ENCODE measurements at regions not wholly inside any gene's neighbourhood (a gene's known extent, or its start where the extent isn't known, plus 50 kb on each side); places are given as distances from the start of the nearest gene placed in this dataset.

DNA sequence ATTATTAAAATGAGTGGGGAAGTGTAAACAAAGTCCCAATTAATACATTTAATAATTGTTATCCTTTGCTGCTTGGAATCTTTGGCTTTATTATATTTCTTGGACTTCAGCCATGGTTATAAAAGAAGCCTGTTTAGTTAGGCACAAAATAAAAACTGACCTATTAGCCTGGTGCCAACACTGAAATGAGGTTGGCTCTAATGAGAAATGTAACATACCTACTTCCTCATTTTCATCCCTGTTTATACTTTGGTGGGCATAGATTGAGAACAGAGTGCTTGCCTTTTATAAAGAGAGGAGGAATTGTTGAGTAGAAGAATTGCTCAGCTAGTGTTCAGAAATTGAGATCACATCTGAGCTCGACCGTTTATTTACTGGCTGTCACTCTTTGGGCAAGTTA is 471.3 kb downstream of the UTRN start:
- Histone ChIP-seq H3K4me1 (ENCODE audit: insufficient read depth, low read length, poor library complexity, severe bottlenecking) (no peaks in the 10 kb centered on the region), H3K4me3 (ENCODE audit: low read depth, low read length, poor library complexity, severe bottlenecking) (no peak overlapping the region), H3K27ac (ENCODE audit: low read depth, low read length, poor library complexity, severe bottlenecking) (no peak overlapping the region), H3K9me3 (ENCODE audit: low read depth, low read length, poor library complexity, severe bottlenecking) (no peaks in the 10 kb centered on the region), H3K27me3 (replicated peaks; ENCODE audit: insufficient read depth, low read depth, low read length, poor library complexity) (no peaks in the 10 kb centered on the region), H3K36me3 (ENCODE audit: insufficient read depth, low read length, poor library complexity, severe bottlenecking) (no peaks in the 10 kb centered on the region)
- TF ChIP-seq, protein P1, sequence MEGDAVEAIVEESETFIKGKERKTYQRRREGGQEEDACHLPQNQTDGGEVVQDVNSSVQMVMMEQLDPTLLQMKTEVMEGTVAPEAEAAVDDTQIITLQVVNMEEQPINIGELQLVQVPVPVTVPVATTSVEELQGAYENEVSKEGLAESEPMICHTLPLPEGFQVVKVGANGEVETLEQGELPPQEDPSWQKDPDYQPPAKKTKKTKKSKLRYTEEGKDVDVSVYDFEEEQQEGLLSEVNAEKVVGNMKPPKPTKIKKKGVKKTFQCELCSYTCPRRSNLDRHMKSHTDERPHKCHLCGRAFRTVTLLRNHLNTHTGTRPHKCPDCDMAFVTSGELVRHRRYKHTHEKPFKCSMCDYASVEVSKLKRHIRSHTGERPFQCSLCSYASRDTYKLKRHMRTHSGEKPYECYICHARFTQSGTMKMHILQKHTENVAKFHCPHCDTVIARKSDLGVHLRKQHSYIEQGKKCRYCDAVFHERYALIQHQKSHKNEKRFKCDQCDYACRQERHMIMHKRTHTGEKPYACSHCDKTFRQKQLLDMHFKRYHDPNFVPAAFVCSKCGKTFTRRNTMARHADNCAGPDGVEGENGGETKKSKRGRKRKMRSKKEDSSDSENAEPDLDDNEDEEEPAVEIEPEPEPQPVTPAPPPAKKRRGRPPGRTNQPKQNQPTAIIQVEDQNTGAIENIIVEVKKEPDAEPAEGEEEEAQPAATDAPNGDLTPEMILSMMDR (conservative IDR thresholded peaks at IDR 0.05; ENCODE audit: low read depth, low read length), result no peak
- no peak for TF ChIP-seq EZH2 (IDR thresholded peaks at IDR 0.05; ENCODE audit: borderline replicate concordance, low read depth, low read length, poor library complexity, severe bottlenecking)
- BruUV-seq (replicated peaks), result no TSS peak
- ChIA-PET CTCF (no interaction called here), POLR2A (ENCODE audit: low non-redundant PET) (no interaction called here)
- no peak for DNase-seq (ENCODE audit: low spot score)
- intact Hi-C loops (cut with micrococcal nuclease; ENCODE audit: unreplicated experiment), result no loop called here

DNA sequence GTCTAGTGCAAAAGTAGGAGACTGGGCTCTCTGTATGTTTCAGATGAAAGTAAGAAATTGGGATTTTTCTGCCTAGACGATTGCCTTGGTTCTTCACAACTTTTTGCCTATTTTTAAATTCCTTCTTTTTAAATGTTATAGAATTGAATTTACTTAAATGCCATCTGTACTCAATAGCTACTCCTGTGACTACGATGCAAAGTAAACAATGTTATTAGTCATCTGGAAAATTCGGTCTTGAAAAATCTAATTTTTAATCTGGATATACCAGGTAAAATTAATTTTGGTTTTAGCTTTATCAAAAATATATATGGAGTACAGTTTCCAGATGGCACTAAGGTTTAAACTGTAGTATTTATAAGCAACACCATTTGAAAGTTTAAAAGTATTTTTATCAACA is 472.2 kb downstream of the UTRN start:
- ChIA-PET CTCF (no interaction called here), POLR2A (ENCODE audit: low non-redundant PET) (no interaction called here)
- H3K4me3 ChIP-seq (ENCODE audit: low read depth, low read length, poor library complexity, severe bottlenecking), result no peak overlapping the region
- H3K36me3 ChIP-seq (ENCODE audit: insufficient read depth, low read length, poor library complexity, severe bottlenecking), result no peaks in the 10 kb centered on the region
- no peak overlapping the region for H3K27ac ChIP-seq (ENCODE audit: low read depth, low read length, poor library complexity, severe bottlenecking)
- no peak for DNase-seq (ENCODE audit: low spot score)
- TF ChIP-seq, protein P1 (conservative IDR thresholded peaks at IDR 0.05; ENCODE audit: low read depth, low read length), result no peak
- no peak for TF ChIP-seq EZH2 (IDR thresholded peaks at IDR 0.05; ENCODE audit: borderline replicate concordance, low read depth, low read length, poor library complexity, severe bottlenecking)
- intact Hi-C loops (cut with micrococcal nuclease; ENCODE audit: unreplicated experiment), result no loop called here
- no peaks in the 10 kb centered on the region for H3K27me3 ChIP-seq (replicated peaks; ENCODE audit: insufficient read depth, low read depth, low read length, poor library complexity)
- H3K9me3 ChIP-seq (ENCODE audit: low read depth, low read length, poor library complexity, severe bottlenecking), result no peaks in the 10 kb centered on the region
- no peaks in the 10 kb centered on the region for H3K4me1 ChIP-seq (ENCODE audit: insufficient read depth, low read length, poor library complexity, severe bottlenecking)
- no TSS peak for BruUV-seq (replicated peaks)

DNA sequence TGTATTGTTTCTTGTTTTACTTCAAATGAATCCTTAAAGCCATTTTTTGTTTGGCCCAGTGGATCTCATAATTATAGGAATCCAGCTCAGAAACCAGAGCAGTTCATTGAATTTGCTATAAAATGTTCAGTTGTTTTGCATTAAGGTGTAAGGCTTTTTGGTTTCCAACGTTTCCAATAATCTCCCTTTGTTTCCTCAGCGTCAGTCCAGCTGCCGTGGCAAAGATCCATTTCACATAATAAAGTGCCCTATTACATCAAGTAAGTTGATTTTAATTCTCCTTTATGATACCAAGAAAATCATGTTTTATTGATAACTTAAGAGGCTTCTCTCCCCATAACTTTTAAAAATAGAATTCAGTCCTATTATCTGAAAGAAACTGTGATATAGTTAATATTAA is 472.6 kb downstream of the UTRN start:
- BruUV-seq (replicated peaks), result no TSS peak
- H3K9me3 ChIP-seq (ENCODE audit: low read depth, low read length, poor library complexity, severe bottlenecking), result no peaks in the 10 kb centered on the region
- DNase-seq (ENCODE audit: low spot score), result no peak
- ChIA-PET POLR2A (ENCODE audit: low non-redundant PET) (no interaction called here), CTCF (no interaction called here)
- no peak overlapping the region for H3K4me3 ChIP-seq (ENCODE audit: low read depth, low read length, poor library complexity, severe bottlenecking)
- TF ChIP-seq, protein P1 (conservative IDR thresholded peaks at IDR 0.05; ENCODE audit: low read depth, low read length), result no peak
- no peak for TF ChIP-seq EZH2 (IDR thresholded peaks at IDR 0.05; ENCODE audit: borderline replicate concordance, low read depth, low read length, poor library complexity, severe bottlenecking)
- intact Hi-C loops (cut with micrococcal nuclease; ENCODE audit: unreplicated experiment), result no loop called here
- H3K27ac ChIP-seq (ENCODE audit: low read depth, low read length, poor library complexity, severe bottlenecking), result no peak overlapping the region
- H3K27me3 ChIP-seq (replicated peaks; ENCODE audit: insufficient read depth, low read depth, low read length, poor library complexity), result no peaks in the 10 kb centered on the region
- no peaks in the 10 kb centered on the region for H3K4me1 ChIP-seq (ENCODE audit: insufficient read depth, low read length, poor library complexity, severe bottlenecking)
- no peaks in the 10 kb centered on the region for H3K36me3 ChIP-seq (ENCODE audit: insufficient read depth, low read length, poor library complexity, severe bottlenecking)
